ENCODE measurements at regions not wholly inside any gene's neighbourhood (a gene's known extent, or its start where the extent isn't known, plus 50 kb on each side); places are given as distances from the start of the nearest gene placed in this dataset.

GRCh38 chr22:48493733-48494132 lies 1333.9 kb downstream of the BRD1 start:
- TF ChIP-seq CTCF (IDR thresholded peaks at IDR 0.05) (no peak), POLR2A (IDR thresholded peaks at IDR 0.05) (no peak)

All from esophagus squamous epithelium (tissue), 4 donors.